Duodenal mucosa (tissue), 2 donors: ENCODE measurements at regions not wholly inside any gene's neighbourhood (a gene's known extent, or its start where the extent isn't known, plus 50 kb on each side); places are given as distances from the start of the nearest gene placed in this dataset.

Experiments used
- H3K27ac ChIP-seq: one replicate; pipeline ENCODE4 v1.7.0; 2013; ENCODE audit warnings: low read depth, low read length
- H3K27me3 ChIP-seq, 2 donors: one replicate each; pipeline ENCODE4 v1.7.0; 2013; ENCODE audit warnings: low read length in 2 of 2, control low read depth in 1 of 2; ENCODE audit not compliant: insufficient read depth in 2 of 2, control insufficient read depth in 1 of 2
- H3K36me3 ChIP-seq, 2 donors: one replicate each; pipeline ENCODE4 v1.7.0; 2013; ENCODE audit warnings: low read length in 2 of 2, control low read depth in 1 of 2; ENCODE audit not compliant: insufficient read depth in 2 of 2, control insufficient read depth in 1 of 2
- H3K4me1 ChIP-seq, 2 donors: one replicate each; pipeline ENCODE4 v1.7.0; 2013; ENCODE audit warnings: low read length in 2 of 2, control low read depth in 1 of 2; ENCODE audit not compliant: insufficient read depth in 2 of 2, control insufficient read depth in 1 of 2
- H3K4me3 ChIP-seq, 2 donors: one replicate each; pipeline ENCODE4 v1.7.0; 2013; ENCODE audit warnings: low read length in 2 of 2, low read depth in 1 of 2
- H3K9ac ChIP-seq, 2 donors: one replicate each; pipeline ENCODE4 v1.7.0; 2013; ENCODE audit warnings: low read length in 2 of 2, low read depth in 1 of 2
- H3K9me3 ChIP-seq, 2 donors: one replicate each; pipeline ENCODE4 v1.7.0; 2013; ENCODE audit warnings: low read length in 2 of 2, control low read depth in 1 of 2; ENCODE audit not compliant: control insufficient read depth in 1 of 2

DNA sequence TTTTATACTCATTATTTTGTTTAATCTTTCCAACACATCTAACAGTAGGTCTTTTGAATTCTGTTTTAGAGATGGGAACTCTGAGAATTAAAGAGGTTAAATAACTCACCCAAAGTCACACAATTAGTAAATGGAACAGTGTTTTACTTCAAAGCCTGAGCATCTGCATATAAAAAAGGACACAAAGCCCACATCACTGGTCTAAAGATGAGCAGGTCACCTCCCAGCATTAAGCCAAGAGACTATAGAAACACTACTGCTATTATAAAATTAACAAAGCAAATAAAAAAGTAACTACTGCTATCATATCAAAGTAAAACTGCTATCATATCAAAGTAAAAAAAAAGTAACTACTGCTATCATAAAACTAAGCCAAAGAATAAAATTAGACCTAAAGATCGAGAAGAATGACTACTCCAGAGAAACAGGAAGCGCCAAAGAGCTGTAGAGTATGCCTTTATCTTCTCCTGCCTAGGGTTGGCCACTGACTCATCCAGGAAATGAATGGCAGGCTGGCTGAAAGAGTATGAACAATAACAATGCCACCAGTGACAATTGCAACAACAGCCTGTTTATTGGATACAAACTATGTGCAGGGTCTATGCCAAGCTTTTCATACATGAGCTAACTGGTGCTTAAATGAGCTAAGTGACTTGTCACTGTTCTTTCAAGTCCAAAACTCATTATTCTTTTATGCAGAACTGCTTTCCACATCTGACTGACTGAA is 1153.0 kb upstream of the TENM4 start:
- no peaks in the 10 kb centered on the region for H3K27me3 ChIP-seq
- no peak overlapping the region for H3K4me3 ChIP-seq
- H3K9ac ChIP-seq = no peak overlapping the region
- H3K27ac ChIP-seq = no peak overlapping the region
- H3K36me3 ChIP-seq = no peaks in the 10 kb centered on the region
- no peaks in the 10 kb centered on the region for H3K9me3 ChIP-seq
- H3K4me1 ChIP-seq = peaks cover 11 to 19% of the 10 kb centered on the region in 2 donors

DNA sequence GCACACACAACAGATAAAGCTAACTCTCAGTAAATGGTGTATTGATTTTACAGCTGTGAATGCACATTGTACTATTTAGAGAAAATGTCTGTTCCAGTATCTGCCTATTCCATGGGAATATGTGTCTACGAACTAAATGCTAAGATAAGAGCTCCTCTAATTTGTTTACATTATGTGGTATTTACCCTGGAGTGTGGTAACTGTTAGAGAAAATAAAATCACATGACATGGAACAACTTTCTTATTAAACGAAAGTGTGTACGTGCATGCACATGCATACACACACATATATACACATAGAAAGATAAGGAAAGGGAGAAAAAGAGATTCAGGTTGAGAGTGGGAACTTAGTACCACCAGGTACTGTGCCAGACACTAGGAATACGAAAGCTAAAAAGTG is 1151.7 kb upstream of the TENM4 start:
- Histone ChIP-seq H3K4me1 (peaks cover 11 to 19% of the 10 kb centered on the region in 2 donors), H3K27ac (no peak overlapping the region)

DNA sequence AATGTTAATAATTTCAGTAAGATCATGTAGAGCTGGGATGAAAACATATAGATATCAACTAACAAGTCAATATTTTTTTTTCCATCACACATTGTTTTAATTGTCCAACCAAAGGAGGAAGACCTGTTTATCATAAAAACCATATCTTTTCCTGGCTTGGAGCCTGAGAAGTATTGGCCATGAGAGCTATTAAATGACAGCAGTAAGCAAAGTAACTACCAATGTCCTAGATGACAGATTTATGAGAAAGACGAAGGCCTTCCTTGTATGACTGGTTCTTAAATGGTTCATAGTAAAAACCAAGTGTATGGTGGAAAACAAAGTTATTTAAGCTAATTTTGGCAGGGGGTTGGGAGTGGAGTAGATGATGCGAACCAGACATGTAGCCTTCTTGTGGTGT is 1147.1 kb upstream of the TENM4 start:
- Histone ChIP-seq H3K36me3 (no peaks in the 10 kb centered on the region), H3K4me1 (no peaks in the 10 kb centered on the region), H3K9ac (no peak overlapping the region), H3K27ac (no peak overlapping the region), H3K27me3 (no peaks in the 10 kb centered on the region), H3K9me3 (no peaks in the 10 kb centered on the region), H3K4me3 (no peak overlapping the region)

More for the DNA sequence above, 1151.7 kb upstream of the TENM4 start:
- Histone ChIP-seq H3K36me3 (no peaks in the 10 kb centered on the region), H3K9me3 (no peaks in the 10 kb centered on the region), H3K9ac (no peak overlapping the region), H3K4me3 (no peak overlapping the region), H3K27me3 (no peaks in the 10 kb centered on the region)

DNA sequence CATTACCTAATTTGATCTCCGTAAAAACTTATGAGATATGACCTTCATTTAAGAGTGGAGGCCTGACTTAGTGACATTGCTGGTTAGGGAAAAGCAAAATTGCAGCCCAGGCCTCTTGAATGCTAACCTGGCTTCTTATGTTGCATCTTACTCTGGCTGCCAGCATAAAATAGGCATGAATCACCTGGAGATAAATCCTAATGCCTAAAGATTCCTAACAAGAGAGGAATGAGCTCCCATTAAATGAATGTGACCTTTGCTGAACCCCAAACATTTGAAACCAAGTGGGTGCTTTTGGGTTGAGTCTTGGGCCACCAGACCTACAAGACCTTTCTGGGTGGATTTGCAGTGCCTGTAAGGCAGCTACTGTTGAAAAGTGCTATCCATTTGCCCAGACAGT is 1145.6 kb upstream of the TENM4 start:
- H3K36me3 ChIP-seq = no peaks in the 10 kb centered on the region
- no peak overlapping the region for H3K27ac ChIP-seq
- no peaks in the 10 kb centered on the region for H3K9me3 ChIP-seq
- H3K4me3 ChIP-seq = no peak overlapping the region
- H3K27me3 ChIP-seq = no peaks in the 10 kb centered on the region
- H3K4me1 ChIP-seq = no peaks in the 10 kb centered on the region
- no peak overlapping the region for H3K9ac ChIP-seq

DNA sequence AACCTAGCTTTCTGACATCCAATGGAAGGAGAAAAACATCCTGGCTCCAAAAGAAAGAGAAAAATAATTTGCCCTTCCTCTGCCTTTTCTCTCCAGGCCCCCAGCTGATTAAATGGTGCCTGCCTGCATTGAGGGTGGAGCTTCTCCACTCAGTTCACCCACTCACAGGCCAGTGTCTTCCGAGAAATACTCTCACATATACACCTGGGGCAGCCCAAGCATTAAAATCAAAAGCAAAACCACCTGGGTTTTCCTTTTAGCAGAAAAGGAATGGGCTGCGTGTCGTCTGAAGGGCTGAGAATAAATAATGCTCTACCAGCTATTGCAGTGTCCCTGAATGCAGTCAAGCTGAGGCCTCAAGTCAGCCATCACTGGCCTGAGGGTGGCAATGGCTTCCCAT is 1143.8 kb upstream of the TENM4 start:
- H3K36me3 ChIP-seq = no peaks in the 10 kb centered on the region
- no peak overlapping the region for H3K27ac ChIP-seq
- no peaks in the 10 kb centered on the region for H3K9me3 ChIP-seq
- H3K9ac ChIP-seq = no peak overlapping the region
- no peak overlapping the region for H3K4me3 ChIP-seq
- H3K4me1 ChIP-seq = no peaks in the 10 kb centered on the region
- no peaks in the 10 kb centered on the region for H3K27me3 ChIP-seq

DNA sequence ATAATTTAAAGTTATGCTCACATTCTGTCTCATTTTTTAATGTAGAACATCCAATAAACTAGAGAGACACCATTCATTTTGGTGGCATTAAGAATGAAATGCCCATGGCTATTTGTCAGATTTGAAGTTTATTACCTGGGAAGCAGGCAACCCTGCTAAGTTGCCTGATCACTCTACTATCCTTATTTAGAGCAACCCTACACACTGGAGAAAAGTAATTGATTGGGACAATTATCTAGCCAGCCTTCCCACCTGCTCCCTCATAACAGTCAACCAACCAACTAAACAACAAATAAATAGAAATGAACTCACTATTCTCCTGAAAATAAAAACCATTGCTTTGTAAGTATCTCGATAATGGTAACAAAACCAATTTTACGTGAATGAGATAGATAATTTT is 1129.0 kb upstream of the TENM4 start:
- Histone ChIP-seq H3K36me3 (no peaks in the 10 kb centered on the region), H3K4me3 (no peak overlapping the region), H3K27ac (no peak overlapping the region), H3K9me3 (peaks cover 0 to 3% of the 10 kb centered on the region in 2 donors), H3K9ac (no peak overlapping the region), H3K4me1 (no peaks in the 10 kb centered on the region), H3K27me3 (no peaks in the 10 kb centered on the region)

DNA sequence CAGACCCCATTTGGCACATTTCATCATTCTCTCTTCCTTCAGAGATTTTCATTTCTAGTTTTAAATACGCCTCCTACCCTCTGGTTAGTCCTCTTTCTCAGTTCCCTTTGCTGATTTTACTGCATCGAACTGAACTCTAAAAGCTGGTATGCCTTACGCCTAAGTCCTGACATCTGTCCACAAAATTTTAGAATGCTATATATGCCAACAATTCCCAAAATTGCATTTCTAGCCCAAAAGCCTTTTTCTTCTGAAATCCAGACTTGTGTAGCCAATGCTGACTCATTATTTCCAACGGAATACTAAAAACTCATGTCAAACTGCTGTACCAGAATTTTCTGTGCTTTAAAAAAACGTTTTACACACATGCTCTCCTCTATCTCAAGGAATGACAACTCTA is 1124.4 kb upstream of the TENM4 start:
- no peak overlapping the region for H3K9ac ChIP-seq
- no peaks in the 10 kb centered on the region for H3K36me3 ChIP-seq
- H3K27ac ChIP-seq = no peak overlapping the region
- H3K27me3 ChIP-seq = no peaks in the 10 kb centered on the region
- no peaks in the 10 kb centered on the region for H3K9me3 ChIP-seq
- H3K4me3 ChIP-seq = no peak overlapping the region
- no peaks in the 10 kb centered on the region for H3K4me1 ChIP-seq

DNA sequence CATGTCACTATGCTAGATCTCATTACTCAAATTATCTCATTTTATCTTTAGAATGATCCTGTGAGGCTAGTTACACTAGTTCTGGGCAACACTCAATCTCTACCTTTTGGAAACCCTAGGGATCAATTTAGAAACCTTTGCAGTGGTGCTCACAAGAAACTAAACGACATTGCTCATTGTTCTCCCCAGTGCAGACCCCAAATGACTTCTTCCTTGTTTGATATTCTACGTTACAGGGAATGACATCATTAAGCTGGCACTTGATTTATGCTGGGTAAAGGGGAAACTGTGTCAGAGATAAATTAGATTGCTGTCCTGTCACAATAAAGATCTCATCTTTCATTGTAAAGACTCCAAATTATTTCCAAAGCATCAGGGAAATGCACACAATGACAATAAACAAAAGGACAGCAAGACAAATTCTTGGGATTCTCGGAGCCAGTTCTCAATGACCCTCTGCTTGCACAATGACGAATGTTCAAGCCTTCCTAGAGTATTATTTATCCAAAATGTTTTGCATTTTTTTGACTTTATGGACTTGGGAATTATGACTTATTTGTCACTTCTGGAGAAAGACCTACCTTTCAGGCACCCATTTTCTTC is 1121.8 kb upstream of the TENM4 start:
- no peaks in the 10 kb centered on the region for H3K27me3 ChIP-seq
- no peaks in the 10 kb centered on the region for H3K4me1 ChIP-seq
- H3K36me3 ChIP-seq = no peaks in the 10 kb centered on the region
- no peaks in the 10 kb centered on the region for H3K9me3 ChIP-seq
- H3K9ac ChIP-seq = no peak overlapping the region
- no peak overlapping the region for H3K27ac ChIP-seq
- H3K4me3 ChIP-seq = no peak overlapping the region

DNA sequence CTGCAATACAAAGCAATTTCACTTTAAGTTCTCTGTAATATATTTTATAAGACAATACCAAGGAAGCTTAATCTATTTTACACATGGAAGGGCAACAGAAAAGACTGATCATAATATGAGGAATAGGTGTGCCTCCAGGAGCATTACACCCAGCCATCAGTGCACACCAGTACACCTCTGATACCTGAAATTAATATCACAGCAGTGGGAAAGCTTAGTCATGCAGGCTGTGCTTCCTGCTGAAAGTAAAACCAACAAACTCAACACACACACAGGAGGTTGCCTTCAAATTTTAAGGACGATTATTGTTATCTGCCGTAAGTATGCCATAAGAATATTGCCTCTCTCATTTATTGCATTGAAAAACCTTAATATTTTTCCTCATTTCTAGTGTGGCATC is 1119.1 kb upstream of the TENM4 start:
- no peaks in the 10 kb centered on the region for H3K4me1 ChIP-seq
- no peaks in the 10 kb centered on the region for H3K27me3 ChIP-seq
- H3K27ac ChIP-seq = no peak overlapping the region
- no peaks in the 10 kb centered on the region for H3K36me3 ChIP-seq
- H3K9me3 ChIP-seq = no peaks in the 10 kb centered on the region
- H3K9ac ChIP-seq = no peak overlapping the region
- H3K4me3 ChIP-seq = no peak overlapping the region

DNA sequence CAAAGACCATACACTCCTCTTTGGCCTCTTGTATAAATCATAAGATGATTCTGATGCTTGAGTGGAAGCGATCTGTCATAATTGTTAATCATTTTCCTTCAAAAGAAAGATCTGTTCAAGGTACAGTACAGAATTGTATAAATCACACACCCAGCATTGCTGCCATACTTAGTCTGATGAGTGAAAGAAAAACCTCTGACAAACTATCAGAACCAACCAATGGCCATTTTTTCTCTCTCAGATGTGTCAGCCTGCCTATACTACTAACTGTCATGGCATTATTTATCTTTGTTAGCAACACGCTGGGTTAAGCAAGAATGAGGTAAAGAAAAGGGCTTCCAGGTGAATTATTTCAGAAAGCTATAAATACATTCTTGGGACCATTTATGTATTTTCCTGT is 1112.7 kb upstream of the TENM4 start:
- H3K27me3 ChIP-seq = no peaks in the 10 kb centered on the region
- no peaks in the 10 kb centered on the region for H3K36me3 ChIP-seq
- no peaks in the 10 kb centered on the region for H3K9me3 ChIP-seq
- no peak overlapping the region for H3K27ac ChIP-seq
- no peak overlapping the region for H3K9ac ChIP-seq
- no peaks in the 10 kb centered on the region for H3K4me1 ChIP-seq
- no peak overlapping the region for H3K4me3 ChIP-seq
